Stimulated activated CD4-positive, alpha-beta T cell treated with anti-CD3 and anti-CD28 coated beads, Interleukin-12 subunit alpha, Interleukin-12 subunit beta, amount 100 ng/mL, for 4 hours (primary cell): ENCODE measurements at regions not wholly inside any gene's neighbourhood (a gene's known extent, or its start where the extent isn't known, plus 50 kb on each side); places are given as distances from the start of the nearest gene placed in this dataset.

ENCODE experiments used
- DNase-seq: peaks from one replicate; pipeline ENCODE4 v3.0.0-alpha.2; 2020

DNA sequence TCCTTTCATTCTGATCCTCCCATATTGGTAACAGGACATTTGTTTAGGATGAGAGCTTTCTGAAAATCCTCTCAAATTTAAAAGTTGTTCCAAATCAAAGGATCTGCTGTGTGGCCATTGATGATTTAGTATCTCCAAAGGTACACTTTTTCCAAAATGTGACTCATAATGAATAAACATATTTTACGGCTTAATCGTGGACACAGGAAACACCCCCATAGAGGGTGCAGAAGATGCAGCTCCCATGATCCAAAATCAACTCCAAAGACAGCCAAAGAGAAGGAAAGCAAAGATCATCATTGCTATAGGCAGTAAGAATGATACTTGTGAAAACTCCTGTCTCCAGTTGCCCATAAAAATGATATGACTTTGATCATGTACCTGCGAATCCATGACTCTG lies 239.7 kb downstream of the PIK3R1 start:
- no peak for DNase-seq

GRCh38 chr5:68456756-68457217 lies 241.2 kb downstream of the PIK3R1 start:
- no peak for DNase-seq

DNA sequence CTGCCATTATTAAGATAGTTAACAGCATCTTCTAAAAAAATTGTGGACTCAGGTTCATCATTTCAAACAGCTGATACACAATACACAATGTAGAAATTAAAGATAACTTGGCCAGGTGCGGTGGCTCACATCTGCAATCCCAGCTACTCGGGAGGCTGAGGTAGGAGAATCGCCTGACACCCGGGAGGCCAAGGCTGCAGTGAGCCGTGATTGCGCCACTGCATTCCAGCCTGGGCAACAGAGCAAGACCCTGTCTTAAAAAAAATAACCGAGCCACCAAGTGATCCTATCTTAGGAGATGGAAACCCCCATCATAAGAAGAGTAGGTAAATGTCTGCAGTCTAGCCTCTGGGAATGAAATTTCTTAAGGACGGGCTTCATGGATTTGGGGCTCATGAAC lies 241.7 kb downstream of the PIK3R1 start:
- no peak for DNase-seq

DNA sequence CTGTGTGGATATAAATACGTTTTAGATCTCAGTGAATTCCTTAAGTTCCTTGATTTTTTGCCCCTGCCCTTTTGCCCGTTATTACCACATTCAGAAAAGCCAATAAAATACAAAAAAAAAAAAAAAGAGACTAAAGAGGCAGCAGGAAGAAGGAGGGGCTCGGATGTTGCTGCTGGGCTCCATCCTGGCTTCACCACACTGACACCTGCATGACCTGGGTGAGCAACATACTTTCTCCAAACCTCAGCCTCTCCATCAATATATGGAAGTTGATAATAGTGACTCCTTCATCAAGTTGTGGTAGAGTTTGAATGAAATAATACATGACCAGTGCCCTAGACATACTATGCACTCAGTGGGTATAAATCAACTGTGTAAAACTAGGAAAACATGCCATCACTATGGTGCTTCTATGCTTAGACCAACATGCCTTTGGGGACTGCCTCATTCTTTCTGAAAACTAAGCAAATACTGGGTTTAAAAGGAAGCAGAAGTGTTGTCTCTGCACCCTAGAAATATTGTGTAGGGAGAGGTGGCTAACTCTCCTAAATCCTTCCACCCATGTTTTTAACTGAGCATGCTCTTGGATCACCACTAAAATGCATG lies 243.0 kb downstream of the PIK3R1 start:
- DNase-seq = no peak

DNA sequence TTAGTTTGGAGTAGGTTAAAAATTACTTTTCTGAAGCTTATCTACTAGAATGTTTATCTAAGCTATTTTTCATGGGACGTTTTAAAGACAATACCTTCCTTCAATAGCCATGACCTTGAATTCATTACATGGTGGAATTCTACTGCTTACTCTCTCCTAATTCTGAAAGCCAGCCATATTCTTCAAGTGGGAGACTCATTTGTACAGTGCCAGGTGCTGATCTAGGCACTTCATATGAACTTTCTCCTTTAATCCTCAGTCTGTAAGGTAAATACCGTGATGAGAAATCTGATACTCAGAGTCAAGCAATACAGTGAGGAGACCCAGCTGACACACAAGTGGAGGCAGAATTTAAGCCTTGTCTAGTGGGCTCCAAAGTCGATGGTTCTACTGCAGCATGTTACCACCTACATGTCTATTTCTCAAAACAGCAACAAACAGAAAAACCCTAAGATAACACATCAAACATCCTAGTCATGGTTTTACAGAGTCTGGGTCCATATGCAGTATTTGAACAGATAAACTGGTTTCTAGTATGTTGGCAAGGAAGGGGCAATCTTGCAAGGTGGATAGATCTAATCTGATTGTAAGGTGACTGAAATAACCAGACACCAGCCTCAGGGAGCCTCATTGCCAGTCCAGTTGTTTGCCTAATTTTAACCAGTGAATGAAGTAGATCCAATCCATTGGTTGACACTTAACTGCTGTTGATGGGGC lies 243.7 kb downstream of the PIK3R1 start:
- DNase-seq = no peak

DNA sequence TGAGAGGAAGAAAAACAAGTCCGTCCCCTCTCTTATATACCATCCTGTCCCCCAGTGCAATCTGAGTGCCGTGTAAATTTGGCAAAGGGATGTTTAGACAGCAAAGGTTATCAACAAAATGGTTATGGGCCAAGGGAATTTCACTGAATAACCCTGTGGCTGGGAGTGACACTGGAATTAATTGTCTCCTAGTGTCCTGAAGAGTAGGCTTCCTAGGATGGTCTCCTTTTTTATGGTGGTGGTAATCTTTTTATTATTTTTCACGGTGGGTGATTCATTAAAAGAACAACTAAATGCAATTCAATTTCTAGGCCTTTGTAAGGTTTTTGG lies 244.2 kb downstream of the PIK3R1 start:
- DNase-seq = no peak

DNA sequence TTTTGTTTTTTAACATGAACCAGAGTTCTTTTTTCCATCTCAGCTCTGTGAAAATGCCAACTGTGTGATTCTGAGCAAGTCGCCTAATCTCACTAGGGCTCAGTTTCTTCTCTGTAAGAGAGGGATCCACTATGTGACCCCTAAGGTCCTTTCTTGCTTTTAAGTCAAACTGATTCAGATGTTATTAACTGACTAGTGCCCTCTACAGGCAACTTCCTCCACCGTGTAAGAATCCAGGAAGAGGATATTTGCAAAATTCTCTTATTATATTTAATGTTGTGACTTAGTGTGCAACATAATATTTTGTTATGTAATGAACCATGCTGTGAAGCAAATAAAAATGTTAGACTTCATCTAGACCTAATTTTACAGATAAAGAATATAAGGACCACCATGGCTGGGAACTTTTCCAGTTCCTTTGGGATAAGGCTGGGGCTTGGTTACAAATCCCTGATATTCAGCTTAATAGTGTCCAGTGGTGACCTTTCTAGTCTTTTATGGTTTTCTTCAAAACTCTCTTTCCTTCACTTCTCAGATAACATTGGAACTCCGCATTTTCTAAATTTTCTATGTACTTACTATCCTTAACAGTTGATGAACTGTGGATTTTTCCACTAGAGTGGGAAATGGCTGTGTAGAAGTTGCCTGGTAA lies 244.7 kb downstream of the PIK3R1 start:
- no peak for DNase-seq

DNA sequence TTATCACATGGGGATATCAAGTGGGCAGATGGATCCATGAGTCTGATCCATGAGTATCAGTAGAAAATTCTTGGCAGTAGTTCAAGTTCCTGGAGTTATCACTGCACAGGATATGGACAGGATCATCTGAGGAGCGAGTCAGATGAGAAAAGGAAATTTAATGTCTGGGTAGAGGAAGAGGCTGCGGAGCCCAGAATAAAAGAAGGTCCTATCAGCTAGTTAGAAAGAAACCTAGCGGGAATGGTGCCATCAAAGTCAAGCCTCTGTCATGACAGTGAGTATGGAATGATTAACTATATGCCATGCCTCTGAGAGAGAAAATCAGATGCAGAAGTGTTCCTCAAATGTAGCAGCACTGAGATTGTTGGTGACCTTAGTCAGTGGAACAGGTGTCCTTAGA lies 248.1 kb downstream of the PIK3R1 start:
- DNase-seq = no peak

- DNase-seq = peak; percentile 39
Observed at GRCh38 chr5:68464424-68464823, 248.9 kb downstream of the PIK3R1 start.

GRCh38 chr5:68465133-68465532 lies 249.6 kb downstream of the PIK3R1 start:
- DNase-seq = no peak

- no peak for DNase-seq
Observed at GRCh38 chr5:68465934-68466551, 250.5 kb downstream of the PIK3R1 start.

GRCh38 chr5:68467208-68467607 lies 251.7 kb downstream of the PIK3R1 start:
- no peak for DNase-seq

DNA sequence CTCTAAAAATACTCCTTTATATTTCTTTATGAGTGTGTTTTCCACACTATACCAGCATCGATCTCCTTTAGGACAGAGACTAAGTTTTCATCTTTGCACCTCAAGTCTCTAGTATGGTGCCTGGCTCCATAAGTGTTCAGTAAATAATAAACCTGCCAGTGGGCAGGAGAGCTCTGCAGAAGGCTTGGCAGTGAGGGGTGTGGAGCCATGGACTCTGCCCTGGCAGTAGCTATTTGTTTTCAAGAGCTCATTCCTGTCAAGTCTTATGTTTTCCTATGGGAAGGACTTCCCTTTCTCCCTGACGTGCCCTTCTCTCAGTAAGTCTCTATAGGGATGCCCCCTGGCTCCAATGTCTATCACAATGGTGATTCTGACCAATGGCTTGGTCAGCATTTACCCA lies 252.2 kb downstream of the PIK3R1 start:
- no peak for DNase-seq

DNA sequence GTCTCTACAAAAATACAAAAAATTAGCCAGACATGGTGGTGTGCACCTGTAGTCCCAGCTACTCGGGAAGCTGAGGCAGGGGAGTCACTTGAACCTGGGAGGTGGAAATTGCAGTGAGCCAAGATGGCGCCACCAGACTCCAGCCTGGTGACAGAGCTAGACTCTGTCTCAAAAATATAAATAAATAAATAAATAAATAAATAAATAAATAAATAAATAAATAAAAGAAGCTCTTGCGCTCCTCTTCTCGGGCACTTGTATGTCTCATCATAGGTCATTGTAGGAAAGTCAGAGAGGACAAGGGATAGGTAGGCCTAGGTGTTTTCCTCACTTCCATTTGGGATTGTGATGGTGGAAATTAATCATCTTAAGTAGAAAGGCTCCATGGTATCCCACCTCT lies 252.8 kb downstream of the PIK3R1 start:
- DNase-seq = no peak

DNA sequence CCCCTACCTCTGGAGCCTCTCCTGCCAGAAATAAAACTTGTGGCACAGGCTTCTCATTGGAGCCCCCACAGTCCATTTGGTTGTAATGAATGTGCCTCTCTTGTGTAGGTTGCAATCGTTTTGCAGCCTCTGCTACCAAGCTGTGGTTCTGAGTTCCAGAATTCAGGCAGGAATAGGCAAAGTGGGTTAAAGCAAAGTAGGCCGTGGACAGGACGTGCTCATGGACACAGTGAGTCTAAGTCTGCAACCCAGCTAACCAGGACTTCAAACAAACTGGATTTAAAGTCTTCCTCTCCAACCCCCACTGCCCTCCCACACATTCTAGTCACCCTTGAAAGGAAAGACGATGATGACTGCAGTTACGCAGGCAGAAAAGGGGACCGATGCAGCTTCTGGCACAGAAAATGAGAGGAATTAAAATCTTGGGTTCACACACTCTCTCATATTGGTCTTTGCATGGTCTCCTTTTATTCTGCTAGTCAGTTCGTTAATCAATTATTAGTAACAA lies 260.0 kb downstream of the PIK3R1 start:
- DNase-seq = no peak

DNA sequence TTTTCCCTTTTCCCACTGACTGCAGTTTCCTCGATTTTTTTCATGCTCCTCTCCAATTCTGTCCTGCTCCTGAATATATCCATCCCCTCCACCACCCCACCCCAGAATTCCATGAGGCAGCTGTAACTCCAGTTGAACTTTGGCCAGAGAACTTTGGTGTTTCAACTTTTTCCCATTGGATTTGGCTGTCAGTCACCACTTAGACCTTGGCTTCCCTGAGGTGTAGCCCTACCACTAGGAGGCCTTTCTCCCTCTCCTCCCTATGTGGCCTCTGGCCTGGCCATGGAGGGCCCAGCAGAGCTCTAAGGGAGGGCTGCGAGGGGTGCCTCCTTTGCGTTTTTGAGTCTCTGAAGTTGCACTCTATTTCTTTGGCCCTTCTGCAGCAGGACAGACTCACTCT lies 261.3 kb downstream of the PIK3R1 start:
- DNase-seq = no peak

- DNase-seq = no peak
Observed at GRCh38 chr5:68478301-68479095, 262.9 kb downstream of the PIK3R1 start.

GRCh38 chr5:68479524-68479923 lies 264.0 kb downstream of the PIK3R1 start:
- no peak for DNase-seq

GRCh38 chr5:68480335-68480940 lies 264.9 kb downstream of the PIK3R1 start:
- DNase-seq = no peak

- no peak for DNase-seq
Observed at GRCh38 chr5:68482199-68482598, 266.6 kb downstream of the PIK3R1 start.

- no peak for DNase-seq
Observed at GRCh38 chr5:68484307-68485068, 268.9 kb downstream of the PIK3R1 start.

DNA sequence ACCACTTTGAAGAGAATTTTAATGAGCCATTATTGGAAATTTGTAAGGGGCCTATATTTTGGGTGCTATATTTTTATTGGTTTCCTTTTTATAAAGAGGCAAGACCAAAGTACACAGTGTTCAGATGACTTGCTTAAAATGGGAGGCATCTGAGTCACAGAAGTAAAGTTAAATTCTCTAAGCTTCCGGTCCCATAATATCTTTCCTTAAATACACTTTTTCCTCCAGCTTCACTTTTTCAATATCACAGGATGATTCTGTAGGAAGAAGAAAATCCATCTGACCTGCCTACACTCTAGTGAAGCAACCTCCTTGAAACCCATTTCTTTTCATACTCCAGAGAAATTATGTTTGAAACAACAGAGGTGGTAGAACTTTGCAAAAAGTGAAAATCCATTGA lies 274.0 kb downstream of the PIK3R1 start:
- DNase-seq = no peak
